ENCODE measurements at regions not wholly inside any gene's neighbourhood (a gene's known extent, or its start where the extent isn't known, plus 50 kb on each side); places are given as distances from the start of the nearest gene placed in this dataset.

- Mint-ChIP-seq H3K4me3 (no peak overlapping the region), H3K27ac (no peak overlapping the region), H3K9me3 (peaks cover 0 to 9% (median 3%) of the 10 kb centered on the region in 5 donors), H3K27me3 (no peaks in the 10 kb centered on the region), H3K36me3 (no peaks in the 10 kb centered on the region), H3K4me1 (no peaks in the 10 kb centered on the region)
- CTCF ChIA-PET: no interaction called here
- H3K4me3 ChIP-seq (ENCODE audit: low read length): no peak overlapping the region
- no peaks in the 10 kb centered on the region for H3K4me1 ChIP-seq (ENCODE audit: insufficient read depth, low read length)
- POLR2A ChIA-PET: no interaction called here
- H3K27me3 ChIP-seq (ENCODE audit: insufficient read depth, low read length, poor library complexity, severe bottlenecking): no peaks in the 10 kb centered on the region
- H3K9me3 ChIP-seq (ENCODE audit: low read length): no peaks in the 10 kb centered on the region
- H3K36me3 ChIP-seq (ENCODE audit: insufficient read depth, low read length): no peaks in the 10 kb centered on the region
- no peak for DNase-seq
- no peak overlapping the region for H3K27ac ChIP-seq (ENCODE audit: low read depth, low read length)
Measured at GRCh38 chr14:80364274-80364673, 153.0 kb upstream of the DIO2 start.

GRCh38 chr14:80358112-80358511, 146.8 kb upstream of the DIO2 start:
- Histone ChIP-seq H3K27ac (ENCODE audit: low read depth, low read length) (no peak overlapping the region), H3K27me3 (ENCODE audit: insufficient read depth, low read length, poor library complexity, severe bottlenecking) (no peaks in the 10 kb centered on the region), H3K36me3 (ENCODE audit: insufficient read depth, low read length) (no peaks in the 10 kb centered on the region), H3K9me3 (ENCODE audit: low read length) (no peaks in the 10 kb centered on the region), H3K4me1 (ENCODE audit: insufficient read depth, low read length) (no peaks in the 10 kb centered on the region), H3K4me3 (ENCODE audit: low read length) (no peak overlapping the region)
- no peak overlapping the region for H3K27ac Mint-ChIP-seq
- no peaks in the 10 kb centered on the region for H3K36me3 Mint-ChIP-seq
- no peak overlapping the region for H3K4me3 Mint-ChIP-seq
- CTCF ChIA-PET: no interaction called here
- DNase-seq: no peak
- H3K4me1 Mint-ChIP-seq: no peaks in the 10 kb centered on the region
- POLR2A ChIA-PET: no interaction called here
- no peaks in the 10 kb centered on the region for H3K27me3 Mint-ChIP-seq
- H3K9me3 Mint-ChIP-seq: peaks cover 0 to 5% (median 0%) of the 10 kb centered on the region in 5 donors

- no peaks in the 10 kb centered on the region for H3K36me3 ChIP-seq (ENCODE audit: insufficient read depth, low read length)
- H3K27me3 ChIP-seq (ENCODE audit: insufficient read depth, low read length, poor library complexity, severe bottlenecking): no peaks in the 10 kb centered on the region
- DNase-seq: no peak
- no peaks in the 10 kb centered on the region for H3K36me3 Mint-ChIP-seq
- CTCF ChIA-PET: no interaction called here
- POLR2A ChIA-PET: no interaction called here
- H3K27ac Mint-ChIP-seq: no peak overlapping the region
- H3K9me3 Mint-ChIP-seq: peaks cover 0 to 4% (median 0%) of the 10 kb centered on the region in 5 donors
- H3K27ac ChIP-seq (ENCODE audit: low read depth, low read length): no peak overlapping the region
- no peaks in the 10 kb centered on the region for H3K27me3 Mint-ChIP-seq
- H3K4me1 Mint-ChIP-seq: no peaks in the 10 kb centered on the region
- H3K4me3 ChIP-seq (ENCODE audit: low read length): no peak overlapping the region
- no peaks in the 10 kb centered on the region for H3K4me1 ChIP-seq (ENCODE audit: insufficient read depth, low read length)
- no peak overlapping the region for H3K4me3 Mint-ChIP-seq
- H3K9me3 ChIP-seq (ENCODE audit: low read length): no peaks in the 10 kb centered on the region
Measured at GRCh38 chr14:80356413-80356812, 145.1 kb upstream of the DIO2 start.

GRCh38 chr14:80354860-80355581, 143.7 kb upstream of the DIO2 start:
- Histone ChIP-seq H3K27ac (ENCODE audit: low read depth, low read length) (no peak overlapping the region), H3K36me3 (ENCODE audit: insufficient read depth, low read length) (no peaks in the 10 kb centered on the region), H3K9me3 (ENCODE audit: low read length) (no peaks in the 10 kb centered on the region), H3K4me1 (ENCODE audit: insufficient read depth, low read length) (no peaks in the 10 kb centered on the region), H3K4me3 (ENCODE audit: low read length) (no peak overlapping the region), H3K27me3 (ENCODE audit: insufficient read depth, low read length, poor library complexity, severe bottlenecking) (no peaks in the 10 kb centered on the region)
- no peaks in the 10 kb centered on the region for H3K36me3 Mint-ChIP-seq
- CTCF ChIA-PET: no interaction called here
- no peaks in the 10 kb centered on the region for H3K27me3 Mint-ChIP-seq
- H3K4me3 Mint-ChIP-seq: no peak overlapping the region
- H3K4me1 Mint-ChIP-seq: no peaks in the 10 kb centered on the region
- DNase-seq: no peak
- POLR2A ChIA-PET: no interaction called here
- peaks cover 0 to 3% (median 0%) of the 10 kb centered on the region in 5 donors for H3K9me3 Mint-ChIP-seq
- no peak overlapping the region for H3K27ac Mint-ChIP-seq

- Mint-ChIP-seq H3K27ac (no peak overlapping the region), H3K27me3 (no peaks in the 10 kb centered on the region), H3K9me3 (peaks cover 0 to 1% (median 0%) of the 10 kb centered on the region in 5 donors), H3K4me1 (no peaks in the 10 kb centered on the region), H3K36me3 (no peaks in the 10 kb centered on the region), H3K4me3 (no peak overlapping the region)
- H3K36me3 ChIP-seq (ENCODE audit: insufficient read depth, low read length): no peaks in the 10 kb centered on the region
- H3K27ac ChIP-seq (ENCODE audit: low read depth, low read length): no peak overlapping the region
- H3K27me3 ChIP-seq (ENCODE audit: insufficient read depth, low read length, poor library complexity, severe bottlenecking): no peaks in the 10 kb centered on the region
- no peak for DNase-seq
- no peaks in the 10 kb centered on the region for H3K4me1 ChIP-seq (ENCODE audit: insufficient read depth, low read length)
- POLR2A ChIA-PET: no interaction called here
- no peaks in the 10 kb centered on the region for H3K9me3 ChIP-seq (ENCODE audit: low read length)
- CTCF ChIA-PET: no interaction called here
- H3K4me3 ChIP-seq (ENCODE audit: low read length): no peak overlapping the region
Measured at GRCh38 chr14:80352471-80352870, 141.2 kb upstream of the DIO2 start.

GRCh38 chr14:80350707-80351106, 139.4 kb upstream of the DIO2 start:
- Mint-ChIP-seq H3K27ac (no peak overlapping the region), H3K4me1 (no peaks in the 10 kb centered on the region), H3K4me3 (no peak overlapping the region), H3K9me3 (peaks cover 0 to 1% (median 0%) of the 10 kb centered on the region in 5 donors), H3K27me3 (no peaks in the 10 kb centered on the region), H3K36me3 (no peaks in the 10 kb centered on the region)
- H3K36me3 ChIP-seq (ENCODE audit: insufficient read depth, low read length): no peaks in the 10 kb centered on the region
- H3K9me3 ChIP-seq (ENCODE audit: low read length): no peaks in the 10 kb centered on the region
- H3K4me1 ChIP-seq (ENCODE audit: insufficient read depth, low read length): no peaks in the 10 kb centered on the region
- H3K4me3 ChIP-seq (ENCODE audit: low read length): no peak overlapping the region
- DNase-seq: no peak
- H3K27ac ChIP-seq (ENCODE audit: low read depth, low read length): no peak overlapping the region
- POLR2A ChIA-PET: no interaction called here
- CTCF ChIA-PET: no interaction called here
- no peaks in the 10 kb centered on the region for H3K27me3 ChIP-seq (ENCODE audit: insufficient read depth, low read length, poor library complexity, severe bottlenecking)

- no peak for DNase-seq
- Histone ChIP-seq H3K4me1 (ENCODE audit: insufficient read depth, low read length) (no peaks in the 10 kb centered on the region), H3K4me3 (ENCODE audit: low read length) (no peak overlapping the region), H3K36me3 (ENCODE audit: insufficient read depth, low read length) (no peaks in the 10 kb centered on the region), H3K27me3 (ENCODE audit: insufficient read depth, low read length, poor library complexity, severe bottlenecking) (no peaks in the 10 kb centered on the region), H3K27ac (ENCODE audit: low read depth, low read length) (no peak overlapping the region), H3K9me3 (ENCODE audit: low read length) (no peaks in the 10 kb centered on the region)
- Mint-ChIP-seq H3K4me3 (no peak overlapping the region), H3K4me1 (no peaks in the 10 kb centered on the region), H3K27me3 (no peaks in the 10 kb centered on the region), H3K27ac (no peak overlapping the region), H3K36me3 (peaks cover 0 to 2% (median 0%) of the 10 kb centered on the region in 3 donors), H3K9me3 (peaks cover 0 to 6% (median 0%) of the 10 kb centered on the region in 5 donors)
- ChIA-PET CTCF (no interaction called here), POLR2A (no interaction called here)
Measured at GRCh38 chr14:80346395-80346794, 135.1 kb upstream of the DIO2 start.

- Histone ChIP-seq H3K4me1 (ENCODE audit: insufficient read depth, low read length) (no peaks in the 10 kb centered on the region), H3K36me3 (ENCODE audit: insufficient read depth, low read length) (no peaks in the 10 kb centered on the region), H3K27ac (ENCODE audit: low read depth, low read length) (no peak overlapping the region), H3K4me3 (ENCODE audit: low read length) (no peak overlapping the region), H3K9me3 (ENCODE audit: low read length) (no peaks in the 10 kb centered on the region), H3K27me3 (ENCODE audit: insufficient read depth, low read length, poor library complexity, severe bottlenecking) (no peaks in the 10 kb centered on the region)
- ChIA-PET POLR2A (no interaction called here), CTCF (no interaction called here)
- no peak for DNase-seq
- no peaks in the 10 kb centered on the region for H3K4me1 Mint-ChIP-seq
- peaks cover 0 to 9% (median 4%) of the 10 kb centered on the region in 5 donors for H3K9me3 Mint-ChIP-seq
- no peaks in the 10 kb centered on the region for H3K27me3 Mint-ChIP-seq
- H3K4me3 Mint-ChIP-seq: no peak overlapping the region
- no peak overlapping the region for H3K27ac Mint-ChIP-seq
- H3K36me3 Mint-ChIP-seq: peaks cover 0 to 2% (median 0%) of the 10 kb centered on the region in 3 donors
Measured at GRCh38 chr14:80344208-80344607, 132.9 kb upstream of the DIO2 start.

Measured in CD8-positive, alpha-beta memory T cell (primary cell).